ENCODE measurements at regions not wholly inside any gene's neighbourhood (a gene's known extent, or its start where the extent isn't known, plus 50 kb on each side); places are given as distances from the start of the nearest gene placed in this dataset.

DNA sequence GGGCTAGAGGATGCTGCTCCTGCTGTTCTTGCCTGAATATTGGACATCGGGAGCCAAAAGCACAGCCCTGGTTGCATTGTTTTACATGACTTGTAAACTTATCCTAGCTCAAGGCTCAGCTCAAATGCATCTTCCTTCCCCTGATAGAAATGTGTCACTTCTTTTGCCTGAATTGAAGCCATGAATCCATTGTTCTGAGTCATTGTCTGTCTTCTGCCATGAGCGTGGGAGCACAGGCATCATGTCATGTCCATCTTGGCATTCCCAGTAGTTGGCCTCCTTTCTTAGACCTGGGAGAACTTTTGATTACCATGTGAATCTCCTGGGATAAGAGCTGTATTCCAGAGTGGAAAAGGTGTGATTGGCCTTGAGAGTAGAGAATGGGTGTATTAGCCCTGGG is 54.1 kb upstream of the OPN4 start:
- Histone ChIP-seq H3K9me2 (ENCODE audit: insufficient read depth, low read length) (no peaks in the 10 kb centered on the region), H3K27ac (ENCODE audit: low read depth, low read length, poor library complexity, severe bottlenecking) (no peak overlapping the region), H4K20me1 (ENCODE audit: insufficient read depth, low read length) (no peaks in the 10 kb centered on the region), H3K4me2 (ENCODE audit: low read length) (no peak overlapping the region), H2AFZ (ENCODE audit: low read length) (0 out of 2 replicates have a peak overlapping the region, but pooled peaks have one; percentile 13), H3K4me3 (ENCODE audit: low read depth, low read length, poor library complexity, severe bottlenecking) (no peak overlapping the region), H3K79me2 (ENCODE audit: insufficient read depth, low read depth, low read length) (no peaks in the 10 kb centered on the region), H3K9me3 (ENCODE audit: low read length) (0 out of 2 replicates have a peak, but pooled peaks cover 1% of the 10 kb centered on the region), H3K36me3 (ENCODE audit: insufficient read depth, low read length) (no peaks in the 10 kb centered on the region), H3K4me1 (ENCODE audit: insufficient read depth, low read length, poor library complexity, severe bottlenecking) (peaks cover 5% of the 10 kb centered on the region)
- DNase-seq (ENCODE audit: low spot score): no peak
- no TSS peak for BruUV-seq (replicated peaks)
- intact Hi-C loops (cut with micrococcal nuclease; ENCODE audit: unreplicated experiment): no loop called here
- CTCF ChIA-PET (ENCODE audit: unreplicated experiment): no interaction called here
- POLR2A ChIA-PET: no interaction called here
- TF ChIP-seq CTCF (conservative IDR thresholded peaks at IDR 0.05; ENCODE audit: low read length) (no peak), EZH2phosphoT487 (IDR thresholded peaks at IDR 0.05; ENCODE audit: borderline replicate concordance, low read depth, low read length) (no peak)

GRCh38 chr10:86601956-86602602 is 52.3 kb upstream of the OPN4 start:
- Histone ChIP-seq H3K9me2 (ENCODE audit: insufficient read depth, low read length) (no peaks in the 10 kb centered on the region), H3K27ac (ENCODE audit: low read depth, low read length, poor library complexity, severe bottlenecking) (no peak overlapping the region), H3K79me2 (ENCODE audit: insufficient read depth, low read depth, low read length) (no peaks in the 10 kb centered on the region), H3K4me1 (ENCODE audit: insufficient read depth, low read length, poor library complexity, severe bottlenecking) (peaks cover 5% of the 10 kb centered on the region), H3K9me3 (ENCODE audit: low read length) (0 out of 2 replicates have a peak, but pooled peaks cover 6% of the 10 kb centered on the region), H3K4me2 (ENCODE audit: low read length) (no peak overlapping the region), H3K4me3 (ENCODE audit: low read depth, low read length, poor library complexity, severe bottlenecking) (no peak overlapping the region), H2AFZ (ENCODE audit: low read length) (no peak overlapping the region), H4K20me1 (ENCODE audit: insufficient read depth, low read length) (no peaks in the 10 kb centered on the region), H3K36me3 (ENCODE audit: insufficient read depth, low read length) (no peaks in the 10 kb centered on the region)
- intact Hi-C loops (cut with micrococcal nuclease; ENCODE audit: unreplicated experiment): no loop called here
- no peak for DNase-seq (ENCODE audit: low spot score)
- CTCF ChIA-PET (ENCODE audit: unreplicated experiment): no interaction called here
- BruUV-seq (replicated peaks): no TSS peak
- POLR2A ChIA-PET: interaction anchor here (0.7 kb wide), 2 partner anchors 179 to 183 kb away, joined by 3 read pairs; no protein-coding TSS in a partner anchor
- TF ChIP-seq CTCF (conservative IDR thresholded peaks at IDR 0.05; ENCODE audit: low read length) (no peak), EZH2phosphoT487 (IDR thresholded peaks at IDR 0.05; ENCODE audit: borderline replicate concordance, low read depth, low read length) (no peak)

- Histone ChIP-seq H3K4me2 (ENCODE audit: low read length) (no peak overlapping the region), H3K27ac (ENCODE audit: low read depth, low read length, poor library complexity, severe bottlenecking) (no peak overlapping the region), H3K4me1 (ENCODE audit: insufficient read depth, low read length, poor library complexity, severe bottlenecking) (peaks cover 5% of the 10 kb centered on the region), H2AFZ (ENCODE audit: low read length) (no peak overlapping the region), H3K4me3 (ENCODE audit: low read depth, low read length, poor library complexity, severe bottlenecking) (no peak overlapping the region), H3K79me2 (ENCODE audit: insufficient read depth, low read depth, low read length) (no peaks in the 10 kb centered on the region), H3K9me3 (ENCODE audit: low read length) (0 out of 2 replicates have a peak, but pooled peaks cover 6% of the 10 kb centered on the region), H3K36me3 (ENCODE audit: insufficient read depth, low read length) (no peaks in the 10 kb centered on the region), H3K9me2 (ENCODE audit: insufficient read depth, low read length) (no peaks in the 10 kb centered on the region), H4K20me1 (ENCODE audit: insufficient read depth, low read length) (no peaks in the 10 kb centered on the region)
- TF ChIP-seq EZH2phosphoT487 (IDR thresholded peaks at IDR 0.05; ENCODE audit: borderline replicate concordance, low read depth, low read length): no peak
- TF ChIP-seq CTCF (conservative IDR thresholded peaks at IDR 0.05; ENCODE audit: low read length): no peak
- ChIA-PET CTCF (ENCODE audit: unreplicated experiment) (no interaction called here), POLR2A (no interaction called here)
- intact Hi-C loops (cut with micrococcal nuclease; ENCODE audit: unreplicated experiment): no loop called here
- no peak for DNase-seq (ENCODE audit: low spot score)
- no TSS peak for BruUV-seq (replicated peaks)
These were observed 51.1 kb upstream of the OPN4 start for GRCh38 chr10:86603256-86603655.
